ENCODE measurements at regions not wholly inside any gene's neighbourhood (a gene's known extent, or its start where the extent isn't known, plus 50 kb on each side); places are given as distances from the start of the nearest gene placed in this dataset.

GRCh38 chr6:8237668-8238067 lies 135.3 kb upstream of the EEF1E1 start:
- peaks cover 2% of the 10 kb centered on the region for H3K27me3 Mint-ChIP-seq (ENCODE audit: low read depth, unreplicated experiment)
- no peak overlapping the region for H3K4me2 ChIP-seq (ENCODE audit: low read length)
- H3K9me3 Mint-ChIP-seq (ENCODE audit: unreplicated experiment), result no peaks in the 10 kb centered on the region
- H3K27me3 ChIP-seq (ENCODE audit: insufficient read depth, low read length), result peaks cover 7% of the 10 kb centered on the region
- H3K79me2 ChIP-seq (ENCODE audit: insufficient read depth, low read length), result no peaks in the 10 kb centered on the region
- H4K20me1 ChIP-seq (ENCODE audit: insufficient read depth, low read length), result no peaks in the 10 kb centered on the region
- no peaks in the 10 kb centered on the region for H3K36me3 ChIP-seq (ENCODE audit: insufficient read depth, low read length)
- TF ChIP-seq EZH2 (IDR thresholded peaks at IDR 0.05; ENCODE audit: insufficient read depth, low read length), result no peak
- TF ChIP-seq CTCF (IDR thresholded peaks at IDR 0.05; ENCODE audit: insufficient read depth, low read depth, low read length), result no peak
- H3K9me3 ChIP-seq (ENCODE audit: insufficient read depth, low read depth, low read length), result no peaks in the 10 kb centered on the region
- DNase-seq (ENCODE audit: low read depth) (no peak), FAIRE-seq (no peak)
- no peak overlapping the region for H3K9ac ChIP-seq (ENCODE audit: low read length)
- H3K4me1 Mint-ChIP-seq (ENCODE audit: low read depth, unreplicated experiment), result peaks cover 17% of the 10 kb centered on the region
- no peak overlapping the region for H3K27ac ChIP-seq (ENCODE audit: low read depth, low read length)
- H3K27ac Mint-ChIP-seq (ENCODE audit: unreplicated experiment), result no peak overlapping the region
- H2AFZ ChIP-seq (ENCODE audit: low read depth, low read length), result no peak overlapping the region
- no peaks in the 10 kb centered on the region for H3K36me3 Mint-ChIP-seq (ENCODE audit: low read depth, unreplicated experiment)
- no peaks in the 10 kb centered on the region for H3K4me1 ChIP-seq (ENCODE audit: insufficient read depth, low read length)
- no peak overlapping the region for H3K4me3 ChIP-seq (ENCODE audit: insufficient read depth, low read depth, low read length)
- no peak overlapping the region for H3K4me3 Mint-ChIP-seq (ENCODE audit: unreplicated experiment)

- H3K4me3 Mint-ChIP-seq (ENCODE audit: unreplicated experiment), result no peak overlapping the region
- H3K27me3 Mint-ChIP-seq (ENCODE audit: low read depth, unreplicated experiment), result peaks cover 2% of the 10 kb centered on the region
- Histone ChIP-seq H3K27me3 (ENCODE audit: insufficient read depth, low read length) (peaks cover 7% of the 10 kb centered on the region), H4K20me1 (ENCODE audit: insufficient read depth, low read length) (no peaks in the 10 kb centered on the region), H2AFZ (ENCODE audit: low read depth, low read length) (no peak overlapping the region), H3K27ac (ENCODE audit: low read depth, low read length) (no peak overlapping the region), H3K9me3 (ENCODE audit: insufficient read depth, low read depth, low read length) (no peaks in the 10 kb centered on the region), H3K4me3 (ENCODE audit: insufficient read depth, low read depth, low read length) (no peak overlapping the region), H3K79me2 (ENCODE audit: insufficient read depth, low read length) (no peaks in the 10 kb centered on the region), H3K4me2 (ENCODE audit: low read length) (no peak overlapping the region), H3K9ac (ENCODE audit: low read length) (no peak overlapping the region), H3K36me3 (ENCODE audit: insufficient read depth, low read length) (no peaks in the 10 kb centered on the region), H3K4me1 (ENCODE audit: insufficient read depth, low read length) (no peaks in the 10 kb centered on the region)
- no peak for DNase-seq (ENCODE audit: low read depth)
- H3K36me3 Mint-ChIP-seq (ENCODE audit: low read depth, unreplicated experiment), result no peaks in the 10 kb centered on the region
- no peak overlapping the region for H3K27ac Mint-ChIP-seq (ENCODE audit: unreplicated experiment)
- no peak for FAIRE-seq
- H3K4me1 Mint-ChIP-seq (ENCODE audit: low read depth, unreplicated experiment), result peaks cover 15% of the 10 kb centered on the region
- no peaks in the 10 kb centered on the region for H3K9me3 Mint-ChIP-seq (ENCODE audit: unreplicated experiment)
- no peak for TF ChIP-seq EZH2 (IDR thresholded peaks at IDR 0.05; ENCODE audit: insufficient read depth, low read length)
- TF ChIP-seq CTCF (IDR thresholded peaks at IDR 0.05; ENCODE audit: insufficient read depth, low read depth, low read length), result no peak
These were observed 134.6 kb upstream of the EEF1E1 start for GRCh38 chr6:8236956-8237355.

GRCh38 chr6:8234321-8234720 lies 132.0 kb upstream of the EEF1E1 start:
- Histone ChIP-seq H3K79me2 (ENCODE audit: insufficient read depth, low read length) (no peaks in the 10 kb centered on the region), H3K4me3 (ENCODE audit: insufficient read depth, low read depth, low read length) (no peak overlapping the region), H3K4me2 (ENCODE audit: low read length) (no peak overlapping the region), H2AFZ (ENCODE audit: low read depth, low read length) (no peak overlapping the region), H3K27ac (ENCODE audit: low read depth, low read length) (no peak overlapping the region), H3K9me3 (ENCODE audit: insufficient read depth, low read depth, low read length) (no peaks in the 10 kb centered on the region), H4K20me1 (ENCODE audit: insufficient read depth, low read length) (no peaks in the 10 kb centered on the region), H3K4me1 (ENCODE audit: insufficient read depth, low read length) (no peaks in the 10 kb centered on the region), H3K9ac (ENCODE audit: low read length) (no peak overlapping the region), H3K36me3 (ENCODE audit: insufficient read depth, low read length) (no peaks in the 10 kb centered on the region), H3K27me3 (ENCODE audit: insufficient read depth, low read length) (peaks cover under 1% of the 10 kb centered on the region)
- no peak overlapping the region for H3K27ac Mint-ChIP-seq (ENCODE audit: unreplicated experiment)
- peaks cover 2% of the 10 kb centered on the region for H3K27me3 Mint-ChIP-seq (ENCODE audit: low read depth, unreplicated experiment)
- H3K9me3 Mint-ChIP-seq (ENCODE audit: unreplicated experiment), result no peaks in the 10 kb centered on the region
- DNase-seq (ENCODE audit: low read depth) (no peak), FAIRE-seq (no peak)
- peaks cover 2% of the 10 kb centered on the region for H3K4me1 Mint-ChIP-seq (ENCODE audit: low read depth, unreplicated experiment)
- no peaks in the 10 kb centered on the region for H3K36me3 Mint-ChIP-seq (ENCODE audit: low read depth, unreplicated experiment)
- H3K4me3 Mint-ChIP-seq (ENCODE audit: unreplicated experiment), result no peak overlapping the region
- no peak for TF ChIP-seq EZH2 (IDR thresholded peaks at IDR 0.05; ENCODE audit: insufficient read depth, low read length)
- no peak for TF ChIP-seq CTCF (IDR thresholded peaks at IDR 0.05; ENCODE audit: insufficient read depth, low read depth, low read length)

Measured in astrocyte (in vitro differentiated cells and primary cell).